SK-N-SH (cell line): ENCODE measurements at regions not wholly inside any gene's neighbourhood (a gene's known extent, or its start where the extent isn't known, plus 50 kb on each side); places are given as distances from the start of the nearest gene placed in this dataset.

ENCODE experiments used
- CTCF ChIA-PET: fragments of 300-600, 350-600 bp; formaldehyde crosslinking; extraction: SDS; loops from one replicate; lab custom pipeline; 2021; lab: Yijun Ruan, JAX
- POLR2A ChIA-PET: fragments of 350-600 bp; sonication (Branson Sonifier 250); formaldehyde crosslinking; extraction: SDS; loops from one replicate; lab custom pipeline; 2020; ENCODE audit warnings: antibody characterized with exemption, inconsistent platforms; lab: Yijun Ruan, JAX
- DNase-seq: peaks from one replicate; pipeline ENCODE4 v3.0.0; 2012
- H2AFZ ChIP-seq: fragments of 200-600 bp; sonication (generic); 2 replicates; pipeline ENCODE4 v1.8.1; 2016; ENCODE audit warnings: antibody characterized with exemption, mild to moderate bottlenecking, low read depth
- H3F3A ChIP-seq: fragments of 200-600 bp; sonication (generic); replicated peaks from 2 replicates; pipeline ENCODE3; 2016; ENCODE audit warnings: antibody characterized with exemption, mild to moderate bottlenecking; ENCODE audit not compliant: insufficient read depth
- H3K27ac ChIP-seq, 2 experiments: fragments of 200-500 bp in 1 of 2; fragments of 200-600 bp in 1 of 2; sonication (Bioruptor generic) in 1 of 2; sonication (generic), shearing (Covaris generic) in 1 of 2; 2 replicates each; pipeline versions ENCODE4 v1.5.1 to v1.6.1; 2014 to 2016; ENCODE audit warnings: low read depth in 2 of 2, inconsistent platforms in 1 of 2, low read length in 1 of 2, mild to moderate bottlenecking in 1 of 2, mixed read lengths in 1 of 2
- H3K27me3 ChIP-seq: fragments of 200-600 bp; sonication (generic), shearing (Covaris generic); 2 replicates; pipeline ENCODE4 v1.6.1; 2016; ENCODE audit warnings: mixed run types; ENCODE audit not compliant: insufficient read depth
- H3K36me3 ChIP-seq, 2 experiments: fragments of 200-500 bp in 1 of 2; fragments of 200-600 bp in 1 of 2; sonication (Bioruptor generic) in 1 of 2; sonication (generic) in 1 of 2; replicated peaks in 1 of 2; 2 replicates each; pipeline versions ENCODE3 to v1.5.1; 2014 to 2016; ENCODE audit warnings: low read length in 1 of 2, mild to moderate bottlenecking in 1 of 2; ENCODE audit not compliant: insufficient read depth in 2 of 2, control insufficient read depth in 1 of 2
- H3K4me1 ChIP-seq, 2 experiments: fragments of 200-500 bp in 1 of 2; fragments of 200-600 bp in 1 of 2; sonication (Bioruptor generic) in 1 of 2; sonication (generic), shearing (Covaris generic) in 1 of 2; 2 replicates each; pipeline versions ENCODE4 v1.5.1 to v1.6.1; 2014 to 2016; ENCODE audit warnings: low read depth in 1 of 2, low read length in 1 of 2, mixed run types in 1 of 2; ENCODE audit not compliant: insufficient read depth in 2 of 2, control insufficient read depth in 1 of 2
- H3K4me2 ChIP-seq: fragments of 200-600 bp; sonication (generic), shearing (Covaris generic); 2 replicates; pipeline ENCODE4 v1.6.1; 2017; ENCODE audit warnings: mixed run types
- H3K4me3 ChIP-seq, 2 experiments: fragments of 200-500 bp in 1 of 2; fragments of 200-600 bp in 1 of 2; sonication (Bioruptor generic) in 1 of 2; sonication (generic), shearing (Covaris generic) in 1 of 2; 2 replicates each; pipeline versions ENCODE4 v1.5.1 to v1.8.1; 2014 to 2016; ENCODE audit warnings: low read depth in 2 of 2, inconsistent platforms in 1 of 2, low read length in 1 of 2, mild to moderate bottlenecking in 1 of 2, mixed read lengths in 1 of 2, moderate library complexity in 1 of 2
- H3K79me2 ChIP-seq: fragments of 200-600 bp; sonication (generic); 2 replicates; pipeline ENCODE4 v1.8.1; 2017; ENCODE audit warnings: mild to moderate bottlenecking; ENCODE audit not compliant: insufficient read depth
- H3K9ac ChIP-seq: fragments of 200-600 bp; sonication (generic); 2 replicates; pipeline ENCODE4 v1.6.1; 2017; ENCODE audit warnings: mixed run types
- H3K9me2 ChIP-seq: fragments of 200-600 bp; sonication (generic); 2 replicates; pipeline ENCODE4 v1.6.1; 2017; ENCODE audit warnings: mixed run types
- H3K9me3 ChIP-seq: fragments of 200-600 bp; sonication (generic); 2 replicates; pipeline ENCODE4 v1.6.1; 2017; ENCODE audit warnings: mixed run types, mild to moderate bottlenecking, moderate library complexity
- H4K20me1 ChIP-seq: fragments of 200-600 bp; sonication (generic); 2 replicates; pipeline ENCODE4 v1.6.1; 2017; ENCODE audit warnings: mild to moderate bottlenecking, mixed run types; ENCODE audit not compliant: insufficient read depth
- ELF1 ChIP-seq: IDR thresholded peaks from 2 replicates; pipeline ENCODE4 v1.4.0; 2012
- EP300 ChIP-seq, 2 experiments: IDR thresholded peaks; 2 replicates each; pipeline versions ENCODE4 v1.4.0 to v1.6.1; 2012; ENCODE audit warnings: borderline replicate concordance in 1 of 2, low read depth in 1 of 2, low read length in 1 of 2
- EZH2phosphoT487 ChIP-seq: fragments of 200-600 bp; sonication (generic); IDR thresholded peaks from 2 replicates; pipeline ENCODE4 v1.6.1; 2017; ENCODE audit warnings: low read depth, mixed run types, mild to moderate bottlenecking, antibody characterized with exemption, moderate library complexity, borderline replicate concordance
- FOXJ3 ChIP-seq: sonication (generic); formaldehyde crosslinking; IDR thresholded peaks from 2 replicates; pipeline ENCODE4 v1.5.1; 2020; ENCODE audit warnings: mild to moderate bottlenecking, missing genetic modification reagents
- MXI1 ChIP-seq: IDR thresholded peaks from 2 replicates; pipeline ENCODE4 v1.6.1; 2012; ENCODE audit warnings: mild to moderate bottlenecking, low read depth, low read length, improper control_type of control experiment
- NRF1 ChIP-seq: IDR thresholded peaks from 2 replicates; pipeline ENCODE4 v1.6.1; 2012; ENCODE audit warnings: low read depth, mild to moderate bottlenecking, low read length
- RAD21 ChIP-seq: IDR thresholded peaks from 2 replicates; pipeline ENCODE4 v1.6.1; 2012; ENCODE audit warnings: mild to moderate bottlenecking, low read length
- RCOR1 ChIP-seq: fragments of 150-350 bp; IDR thresholded peaks from 2 replicates; pipeline ENCODE4 v1.6.1; 2017; ENCODE audit warnings: antibody characterized with exemption, low read length
- REST ChIP-seq: IDR thresholded peaks from 2 replicates; pipeline ENCODE4 v1.6.1; 2012; ENCODE audit warnings: mild to moderate bottlenecking, low read depth, low read length, moderate library complexity
- RFX5 ChIP-seq: IDR thresholded peaks from 2 replicates; pipeline ENCODE4 v1.6.1; 2012; ENCODE audit warnings: mild to moderate bottlenecking, improper control_type of control experiment, low read length
- RXRA ChIP-seq: IDR thresholded peaks from 2 replicates; pipeline ENCODE4 v1.4.0; 2012; ENCODE audit warnings: low read depth, mild to moderate bottlenecking, borderline replicate concordance
- SIN3A ChIP-seq: IDR thresholded peaks from 2 replicates; pipeline ENCODE4 v1.6.1; 2012; ENCODE audit warnings: low read depth, mild to moderate bottlenecking, low read length, moderate library complexity, borderline replicate concordance
- SMC3 ChIP-seq: IDR thresholded peaks from 2 replicates; pipeline ENCODE4 v1.6.1; 2012; ENCODE audit warnings: low read depth, low read length, improper control_type of control experiment
- WGBS: methylation state at CpG from one replicate; pipeline ENCODE4 v1.1.6; 2017; ENCODE audit warnings: low lambda C conversion rate; 5-methylcytosine and 5-hydroxymethylcytosine counted together
- TF ChIP-seq, protein P1 (sequence below): IDR thresholded peaks from 2 replicates; pipeline ENCODE4; 2012

- ChIA-PET CTCF (no interaction called here), POLR2A (no interaction called here)
- Histone ChIP-seq H4K20me1 (no peaks in the 10 kb centered on the region), H3F3A (no peaks in the 10 kb centered on the region), H3K9me2 (no peaks in the 10 kb centered on the region), H3K9me3 (no peaks in the 10 kb centered on the region), H3K36me3 (no peaks in the 10 kb centered on the region), H3K4me2 (no peak overlapping the region), H3K9ac (no peak overlapping the region), H2AFZ (no peak overlapping the region), H3K27ac (no peak overlapping the region), H3K27me3 (no peaks in the 10 kb centered on the region), H3K4me3 (no peak overlapping the region), H3K4me1 (no peaks in the 10 kb centered on the region), H3K79me2 (no peaks in the 10 kb centered on the region)
- DNase-seq = no peak
- 3% methylated on average over 5 of the region's 5 CpGs for WGBS
- TF ChIP-seq SMC3 (no peak), NRF1 (no peak), SIN3A (no peak), MXI1 (no peak), RCOR1 (no peak), ELF1 (no peak), EP300 (IDR thresholded peaks at IDR 0.05; ENCODE audit: borderline replicate concordance in 1 of 2, low read depth in 1 of 2, low read length in 1 of 2) (no peak), FOXJ3 (CRISPR knock-in tag) (no peak)
Measured at GRCh38 chr18:77859634-77860033, 610.0 kb downstream of the GALR1 start.

GRCh38 chr18:77862066-77862757 is 612.6 kb downstream of the GALR1 start:
- H3K9me2 ChIP-seq = no peaks in the 10 kb centered on the region
- DNase-seq = no peak
- H3F3A ChIP-seq = no peaks in the 10 kb centered on the region
- no peaks in the 10 kb centered on the region for H3K9me3 ChIP-seq
- no peak overlapping the region for H2AFZ ChIP-seq
- H3K27me3 ChIP-seq = no peaks in the 10 kb centered on the region
- TF ChIP-seq, protein P1, sequence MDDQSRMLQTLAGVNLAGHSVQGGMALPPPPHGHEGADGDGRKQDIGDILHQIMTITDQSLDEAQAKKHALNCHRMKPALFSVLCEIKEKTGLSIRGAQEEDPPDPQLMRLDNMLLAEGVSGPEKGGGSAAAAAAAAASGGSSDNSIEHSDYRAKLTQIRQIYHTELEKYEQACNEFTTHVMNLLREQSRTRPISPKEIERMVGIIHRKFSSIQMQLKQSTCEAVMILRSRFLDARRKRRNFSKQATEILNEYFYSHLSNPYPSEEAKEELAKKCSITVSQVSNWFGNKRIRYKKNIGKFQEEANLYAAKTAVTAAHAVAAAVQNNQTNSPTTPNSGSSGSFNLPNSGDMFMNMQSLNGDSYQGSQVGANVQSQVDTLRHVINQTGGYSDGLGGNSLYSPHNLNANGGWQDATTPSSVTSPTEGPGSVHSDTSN = no peak
- TF ChIP-seq SMC3 = no peak
- TF ChIP-seq NRF1 = no peak
- H3K9ac ChIP-seq = no peak overlapping the region
- ChIA-PET POLR2A (no interaction called here), CTCF (no interaction called here)
- no peaks in the 10 kb centered on the region for H3K4me1 ChIP-seq
- WGBS = 2% methylated on average over 7 of the region's 7 CpGs
- H3K4me3 ChIP-seq = no peak overlapping the region
- H3K27ac ChIP-seq = no peak overlapping the region
- H4K20me1 ChIP-seq = no peaks in the 10 kb centered on the region
- no peaks in the 10 kb centered on the region for H3K79me2 ChIP-seq
- H3K4me2 ChIP-seq = no peak overlapping the region
- H3K36me3 ChIP-seq = no peaks in the 10 kb centered on the region

- ChIA-PET CTCF (no interaction called here), POLR2A (no interaction called here)
- Histone ChIP-seq H3K9me3 (no peaks in the 10 kb centered on the region), H2AFZ (no peak overlapping the region), H3K27ac (no peak overlapping the region), H3K4me1 (no peaks in the 10 kb centered on the region), H3K4me2 (no peak overlapping the region), H3K9me2 (no peaks in the 10 kb centered on the region), H3F3A (no peaks in the 10 kb centered on the region), H3K9ac (no peak overlapping the region), H3K36me3 (no peaks in the 10 kb centered on the region), H3K4me3 (no peak overlapping the region), H3K27me3 (no peaks in the 10 kb centered on the region), H4K20me1 (no peaks in the 10 kb centered on the region), H3K79me2 (no peaks in the 10 kb centered on the region)
- DNase-seq = no peak
- TF ChIP-seq RFX5 = no peak
- TF ChIP-seq REST = no peak
- TF ChIP-seq SMC3 = no peak
- TF ChIP-seq RXRA = no peak
- no peak for TF ChIP-seq RAD21
- TF ChIP-seq EP300 (IDR thresholded peaks at IDR 0.05; ENCODE audit: borderline replicate concordance in 1 of 2, low read depth in 1 of 2, low read length in 1 of 2) = no peak
- no peak for TF ChIP-seq EZH2phosphoT487
- WGBS = 35% methylated on average over 5 of the region's 11 CpGs
Measured at GRCh38 chr18:77865853-77866252, 616.2 kb downstream of the GALR1 start.
